SK-N-SH (cell line): ENCODE measurements at regions not wholly inside any gene's neighbourhood (a gene's known extent, or its start where the extent isn't known, plus 50 kb on each side); places are given as distances from the start of the nearest gene placed in this dataset.

Experiments used
- CTCF ChIA-PET: fragments of 300-600, 350-600 bp; formaldehyde crosslinking; extraction: SDS; loops from one replicate; lab custom pipeline; 2021; lab: Yijun Ruan, JAX
- POLR2A ChIA-PET: fragments of 350-600 bp; sonication (Branson Sonifier 250); formaldehyde crosslinking; extraction: SDS; loops from one replicate; lab custom pipeline; 2020; ENCODE audit warnings: antibody characterized with exemption, inconsistent platforms; lab: Yijun Ruan, JAX
- DNase-seq: peaks from one replicate; pipeline ENCODE4 v3.0.0; 2012
- H2AFZ ChIP-seq: fragments of 200-600 bp; sonication (generic); 2 replicates; pipeline ENCODE4 v1.8.1; 2016; ENCODE audit warnings: antibody characterized with exemption, mild to moderate bottlenecking, low read depth
- H3F3A ChIP-seq: fragments of 200-600 bp; sonication (generic); replicated peaks from 2 replicates; pipeline ENCODE3; 2016; ENCODE audit warnings: antibody characterized with exemption, mild to moderate bottlenecking; ENCODE audit not compliant: insufficient read depth
- H3K27ac ChIP-seq, 2 experiments: fragments of 200-500 bp in 1 of 2; fragments of 200-600 bp in 1 of 2; sonication (Bioruptor generic) in 1 of 2; sonication (generic), shearing (Covaris generic) in 1 of 2; 2 replicates each; pipeline versions ENCODE4 v1.5.1 to v1.6.1; 2014 to 2016; ENCODE audit warnings: low read depth in 2 of 2, inconsistent platforms in 1 of 2, low read length in 1 of 2, mild to moderate bottlenecking in 1 of 2, mixed read lengths in 1 of 2
- H3K27me3 ChIP-seq: fragments of 200-600 bp; sonication (generic), shearing (Covaris generic); 2 replicates; pipeline ENCODE4 v1.6.1; 2016; ENCODE audit warnings: mixed run types; ENCODE audit not compliant: insufficient read depth
- H3K36me3 ChIP-seq, 2 experiments: fragments of 200-500 bp in 1 of 2; fragments of 200-600 bp in 1 of 2; sonication (Bioruptor generic) in 1 of 2; sonication (generic) in 1 of 2; replicated peaks in 1 of 2; 2 replicates each; pipeline versions ENCODE3 to v1.5.1; 2014 to 2016; ENCODE audit warnings: low read length in 1 of 2, mild to moderate bottlenecking in 1 of 2; ENCODE audit not compliant: insufficient read depth in 2 of 2, control insufficient read depth in 1 of 2
- H3K4me1 ChIP-seq, 2 experiments: fragments of 200-500 bp in 1 of 2; fragments of 200-600 bp in 1 of 2; sonication (Bioruptor generic) in 1 of 2; sonication (generic), shearing (Covaris generic) in 1 of 2; 2 replicates each; pipeline versions ENCODE4 v1.5.1 to v1.6.1; 2014 to 2016; ENCODE audit warnings: low read depth in 1 of 2, low read length in 1 of 2, mixed run types in 1 of 2; ENCODE audit not compliant: insufficient read depth in 2 of 2, control insufficient read depth in 1 of 2
- H3K4me2 ChIP-seq: fragments of 200-600 bp; sonication (generic), shearing (Covaris generic); 2 replicates; pipeline ENCODE4 v1.6.1; 2017; ENCODE audit warnings: mixed run types
- H3K4me3 ChIP-seq, 2 experiments: fragments of 200-500 bp in 1 of 2; fragments of 200-600 bp in 1 of 2; sonication (Bioruptor generic) in 1 of 2; sonication (generic), shearing (Covaris generic) in 1 of 2; 2 replicates each; pipeline versions ENCODE4 v1.5.1 to v1.8.1; 2014 to 2016; ENCODE audit warnings: low read depth in 2 of 2, inconsistent platforms in 1 of 2, low read length in 1 of 2, mild to moderate bottlenecking in 1 of 2, mixed read lengths in 1 of 2, moderate library complexity in 1 of 2
- H3K79me2 ChIP-seq: fragments of 200-600 bp; sonication (generic); 2 replicates; pipeline ENCODE4 v1.8.1; 2017; ENCODE audit warnings: mild to moderate bottlenecking; ENCODE audit not compliant: insufficient read depth
- H3K9ac ChIP-seq: fragments of 200-600 bp; sonication (generic); 2 replicates; pipeline ENCODE4 v1.6.1; 2017; ENCODE audit warnings: mixed run types
- H3K9me2 ChIP-seq: fragments of 200-600 bp; sonication (generic); 2 replicates; pipeline ENCODE4 v1.6.1; 2017; ENCODE audit warnings: mixed run types
- H3K9me3 ChIP-seq: fragments of 200-600 bp; sonication (generic); 2 replicates; pipeline ENCODE4 v1.6.1; 2017; ENCODE audit warnings: mixed run types, mild to moderate bottlenecking, moderate library complexity
- H4K20me1 ChIP-seq: fragments of 200-600 bp; sonication (generic); 2 replicates; pipeline ENCODE4 v1.6.1; 2017; ENCODE audit warnings: mild to moderate bottlenecking, mixed run types; ENCODE audit not compliant: insufficient read depth
- CHD2 ChIP-seq: fragments of 150-350 bp; IDR thresholded peaks from 2 replicates; pipeline ENCODE4 v1.6.1; 2018; ENCODE audit warnings: low read length; ENCODE audit not compliant: partially characterized antibody
- ELF1 ChIP-seq: IDR thresholded peaks from 2 replicates; pipeline ENCODE4 v1.4.0; 2012
- EP300 ChIP-seq, 2 experiments: IDR thresholded peaks; 2 replicates each; pipeline versions ENCODE4 v1.4.0 to v1.6.1; 2012; ENCODE audit warnings: borderline replicate concordance in 1 of 2, low read depth in 1 of 2, low read length in 1 of 2
- EZH2phosphoT487 ChIP-seq: fragments of 200-600 bp; sonication (generic); IDR thresholded peaks from 2 replicates; pipeline ENCODE4 v1.6.1; 2017; ENCODE audit warnings: low read depth, mixed run types, mild to moderate bottlenecking, antibody characterized with exemption, moderate library complexity, borderline replicate concordance
- FOSL2 ChIP-seq: IDR thresholded peaks from 2 replicates; pipeline ENCODE4 v1.4.0; 2012; ENCODE audit warnings: low read depth, mild to moderate bottlenecking, moderate library complexity, borderline replicate concordance
- FOXJ3 ChIP-seq: sonication (generic); formaldehyde crosslinking; IDR thresholded peaks from 2 replicates; pipeline ENCODE4 v1.5.1; 2020; ENCODE audit warnings: mild to moderate bottlenecking, missing genetic modification reagents
- GABPA ChIP-seq: IDR thresholded peaks from 2 replicates; pipeline ENCODE4 v1.4.0; 2012; ENCODE audit warnings: low read depth, mild to moderate bottlenecking
- GATA2 ChIP-seq: sonication (generic); formaldehyde crosslinking; IDR thresholded peaks from 2 replicates; pipeline ENCODE4 v1.5.0; 2020; ENCODE audit warnings: mild to moderate bottlenecking, missing genetic modification reagents
- JUND ChIP-seq: IDR thresholded peaks from 2 replicates; pipeline ENCODE4 v1.4.0; 2012
- NFIC ChIP-seq: IDR thresholded peaks from 2 replicates; pipeline ENCODE4 v1.4.0; 2012; ENCODE audit warnings: borderline replicate concordance
- NRF1 ChIP-seq: IDR thresholded peaks from 2 replicates; pipeline ENCODE4 v1.6.1; 2012; ENCODE audit warnings: low read depth, mild to moderate bottlenecking, low read length
- POLR2AphosphoS5 ChIP-seq: IDR thresholded peaks from 2 replicates; pipeline ENCODE4 v1.6.1; 2012; ENCODE audit warnings: low read depth, low read length
- RFX5 ChIP-seq: IDR thresholded peaks from 2 replicates; pipeline ENCODE4 v1.6.1; 2012; ENCODE audit warnings: mild to moderate bottlenecking, improper control_type of control experiment, low read length
- SIN3A ChIP-seq: IDR thresholded peaks from 2 replicates; pipeline ENCODE4 v1.6.1; 2012; ENCODE audit warnings: low read depth, mild to moderate bottlenecking, low read length, moderate library complexity, borderline replicate concordance
- TEAD4 ChIP-seq: IDR thresholded peaks from 2 replicates; pipeline ENCODE4 v1.4.0; 2012; ENCODE audit warnings: mild to moderate bottlenecking, borderline replicate concordance; ENCODE audit not compliant: insufficient read depth
- YY1 ChIP-seq: IDR thresholded peaks from 2 replicates; pipeline ENCODE4 v1.4.0; 2012; ENCODE audit warnings: low read depth, mild to moderate bottlenecking
- WGBS: methylation state at CpG from one replicate; pipeline ENCODE4 v1.1.6; 2017; ENCODE audit warnings: low lambda C conversion rate; 5-methylcytosine and 5-hydroxymethylcytosine counted together
- TF ChIP-seq, protein P1 (sequence below): fragments of 200-600 bp; sonication (generic); IDR thresholded peaks from 2 replicates; pipeline ENCODE4 v1.6.1; 2017; ENCODE audit warnings: antibody characterized with exemption, mild to moderate bottlenecking, moderate library complexity
- TF ChIP-seq, protein P2 (sequence below): IDR thresholded peaks from 2 replicates; pipeline ENCODE4 v1.4.0; 2012; ENCODE audit warnings: low read depth, borderline replicate concordance
- TF ChIP-seq, protein P3 (sequence below): fragments of 150-350 bp; IDR thresholded peaks from 2 replicates; pipeline ENCODE4 v1.6.1; 2016; ENCODE audit warnings: mild to moderate bottlenecking, low read depth, low read length
- TF ChIP-seq, protein P4 (sequence below): IDR thresholded peaks from 2 replicates; pipeline ENCODE4 v1.4.0; 2012; ENCODE audit warnings: low read depth, borderline replicate concordance

DNA sequence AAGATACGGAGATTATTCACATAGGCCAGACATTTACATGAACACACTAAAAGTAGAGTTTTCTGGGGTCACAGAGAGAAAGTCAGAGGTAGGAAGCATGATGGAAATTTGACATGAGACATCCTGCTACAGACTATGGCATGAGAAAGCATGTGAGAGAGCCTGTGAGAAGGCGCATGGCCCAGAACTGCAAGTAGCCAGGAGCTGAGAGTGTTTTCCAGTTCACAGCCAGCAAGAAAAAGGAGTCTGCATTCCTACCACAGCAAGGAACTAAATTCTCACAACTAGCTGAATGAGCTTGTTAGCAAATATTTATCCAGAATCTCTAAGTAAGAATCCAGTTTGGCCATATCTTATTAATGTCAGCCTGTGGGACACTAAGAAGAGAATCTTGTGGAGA, 673.3 kb downstream of the BRINP3 start:
- H3K9me3 ChIP-seq, result no peaks in the 10 kb centered on the region
- no peaks in the 10 kb centered on the region for H3K27me3 ChIP-seq
- H4K20me1 ChIP-seq, result no peaks in the 10 kb centered on the region
- no peak overlapping the region for H2AFZ ChIP-seq
- H3K9ac ChIP-seq, result no peak overlapping the region
- no peaks in the 10 kb centered on the region for H3F3A ChIP-seq
- ChIA-PET CTCF (interaction anchor here (1.3 kb wide), 1 partner anchor 13 kb away, joined by 3 read pairs; no protein-coding TSS in a partner anchor), POLR2A (no interaction called here)
- DNase-seq, result no peak
- H3K79me2 ChIP-seq, result no peaks in the 10 kb centered on the region
- WGBS, result 96% methylated on average over 2 of the region's 2 CpGs
- no peaks in the 10 kb centered on the region for H3K36me3 ChIP-seq
- no peak overlapping the region for H3K4me3 ChIP-seq
- no peak overlapping the region; a peak in 1 of 4 replicates for H3K27ac ChIP-seq
- no peaks in the 10 kb centered on the region; a peak in 1 of 4 replicates for H3K4me1 ChIP-seq
- TF ChIP-seq GABPA, result no peak
- TF ChIP-seq, protein P1, sequence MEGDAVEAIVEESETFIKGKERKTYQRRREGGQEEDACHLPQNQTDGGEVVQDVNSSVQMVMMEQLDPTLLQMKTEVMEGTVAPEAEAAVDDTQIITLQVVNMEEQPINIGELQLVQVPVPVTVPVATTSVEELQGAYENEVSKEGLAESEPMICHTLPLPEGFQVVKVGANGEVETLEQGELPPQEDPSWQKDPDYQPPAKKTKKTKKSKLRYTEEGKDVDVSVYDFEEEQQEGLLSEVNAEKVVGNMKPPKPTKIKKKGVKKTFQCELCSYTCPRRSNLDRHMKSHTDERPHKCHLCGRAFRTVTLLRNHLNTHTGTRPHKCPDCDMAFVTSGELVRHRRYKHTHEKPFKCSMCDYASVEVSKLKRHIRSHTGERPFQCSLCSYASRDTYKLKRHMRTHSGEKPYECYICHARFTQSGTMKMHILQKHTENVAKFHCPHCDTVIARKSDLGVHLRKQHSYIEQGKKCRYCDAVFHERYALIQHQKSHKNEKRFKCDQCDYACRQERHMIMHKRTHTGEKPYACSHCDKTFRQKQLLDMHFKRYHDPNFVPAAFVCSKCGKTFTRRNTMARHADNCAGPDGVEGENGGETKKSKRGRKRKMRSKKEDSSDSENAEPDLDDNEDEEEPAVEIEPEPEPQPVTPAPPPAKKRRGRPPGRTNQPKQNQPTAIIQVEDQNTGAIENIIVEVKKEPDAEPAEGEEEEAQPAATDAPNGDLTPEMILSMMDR, result no peak
- TF ChIP-seq FOSL2, result no peak
- TF ChIP-seq, protein P2, sequence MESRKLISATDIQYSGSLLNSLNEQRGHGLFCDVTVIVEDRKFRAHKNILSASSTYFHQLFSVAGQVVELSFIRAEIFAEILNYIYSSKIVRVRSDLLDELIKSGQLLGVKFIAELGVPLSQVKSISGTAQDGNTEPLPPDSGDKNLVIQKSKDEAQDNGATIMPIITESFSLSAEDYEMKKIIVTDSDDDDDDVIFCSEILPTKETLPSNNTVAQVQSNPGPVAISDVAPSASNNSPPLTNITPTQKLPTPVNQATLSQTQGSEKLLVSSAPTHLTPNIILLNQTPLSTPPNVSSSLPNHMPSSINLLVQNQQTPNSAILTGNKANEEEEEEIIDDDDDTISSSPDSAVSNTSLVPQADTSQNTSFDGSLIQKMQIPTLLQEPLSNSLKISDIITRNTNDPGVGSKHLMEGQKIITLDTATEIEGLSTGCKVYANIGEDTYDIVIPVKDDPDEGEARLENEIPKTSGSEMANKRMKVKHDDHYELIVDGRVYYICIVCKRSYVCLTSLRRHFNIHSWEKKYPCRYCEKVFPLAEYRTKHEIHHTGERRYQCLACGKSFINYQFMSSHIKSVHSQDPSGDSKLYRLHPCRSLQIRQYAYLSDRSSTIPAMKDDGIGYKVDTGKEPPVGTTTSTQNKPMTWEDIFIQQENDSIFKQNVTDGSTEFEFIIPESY, result no peak
- no peak for TF ChIP-seq POLR2AphosphoS5
- no peak for TF ChIP-seq EP300 (IDR thresholded peaks at IDR 0.05; ENCODE audit: borderline replicate concordance in 1 of 2, low read depth in 1 of 2, low read length in 1 of 2)
- no peak for TF ChIP-seq FOXJ3 (CRISPR knock-in tag)
- TF ChIP-seq GATA2, result no peak
- no peaks in the 10 kb centered on the region for H3K9me2 ChIP-seq
- H3K4me2 ChIP-seq, result no peak overlapping the region

DNA sequence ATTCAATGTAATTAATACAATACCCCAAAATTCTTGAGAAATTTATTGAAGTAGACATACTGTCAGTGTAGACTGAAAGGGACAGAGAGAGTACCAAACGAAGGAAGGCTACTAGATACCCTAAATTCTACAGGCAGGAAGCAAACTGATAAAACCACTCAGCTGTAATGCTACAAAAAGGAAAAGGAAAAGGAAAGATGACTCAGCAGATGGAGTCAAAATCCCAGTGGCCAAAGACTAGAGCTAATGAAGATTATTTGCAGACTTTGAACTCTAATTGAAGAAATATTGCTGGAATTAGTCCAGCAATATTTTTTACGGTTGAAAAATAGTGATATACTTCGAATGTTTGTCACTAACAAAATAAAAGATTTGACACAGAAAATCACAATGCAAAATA, 671.9 kb downstream of the BRINP3 start:
- 79% methylated on average over 3 of the region's 3 CpGs for WGBS

More for the DNA sequence above, 671.9 kb downstream of the BRINP3 start:
- H3K9ac ChIP-seq, result no peak overlapping the region
- H3K79me2 ChIP-seq, result no peaks in the 10 kb centered on the region
- no peaks in the 10 kb centered on the region for H3F3A ChIP-seq
- no peaks in the 10 kb centered on the region for H4K20me1 ChIP-seq
- H3K4me3 ChIP-seq, result no peak overlapping the region
- no peaks in the 10 kb centered on the region for H3K36me3 ChIP-seq
- H2AFZ ChIP-seq, result no peak overlapping the region
- TF ChIP-seq NRF1 (no peak), NFIC (no peak), TEAD4 (no peak), CHD2 (no peak), GATA2 (no peak), ELF1 (no peak), EP300 (IDR thresholded peaks at IDR 0.05; ENCODE audit: borderline replicate concordance in 1 of 2, low read depth in 1 of 2, low read length in 1 of 2) (no peak), RFX5 (no peak), JUND (no peak), YY1 (no peak), SIN3A (no peak), FOSL2 (no peak), GABPA (no peak), EZH2phosphoT487 (no peak), FOXJ3 (CRISPR knock-in tag) (no peak)
- TF ChIP-seq, protein P1, result no peak
- TF ChIP-seq, protein P3, sequence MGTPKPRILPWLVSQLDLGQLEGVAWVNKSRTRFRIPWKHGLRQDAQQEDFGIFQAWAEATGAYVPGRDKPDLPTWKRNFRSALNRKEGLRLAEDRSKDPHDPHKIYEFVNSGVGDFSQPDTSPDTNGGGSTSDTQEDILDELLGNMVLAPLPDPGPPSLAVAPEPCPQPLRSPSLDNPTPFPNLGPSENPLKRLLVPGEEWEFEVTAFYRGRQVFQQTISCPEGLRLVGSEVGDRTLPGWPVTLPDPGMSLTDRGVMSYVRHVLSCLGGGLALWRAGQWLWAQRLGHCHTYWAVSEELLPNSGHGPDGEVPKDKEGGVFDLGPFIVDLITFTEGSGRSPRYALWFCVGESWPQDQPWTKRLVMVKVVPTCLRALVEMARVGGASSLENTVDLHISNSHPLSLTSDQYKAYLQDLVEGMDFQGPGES, result no peak
- TF ChIP-seq, protein P4, sequence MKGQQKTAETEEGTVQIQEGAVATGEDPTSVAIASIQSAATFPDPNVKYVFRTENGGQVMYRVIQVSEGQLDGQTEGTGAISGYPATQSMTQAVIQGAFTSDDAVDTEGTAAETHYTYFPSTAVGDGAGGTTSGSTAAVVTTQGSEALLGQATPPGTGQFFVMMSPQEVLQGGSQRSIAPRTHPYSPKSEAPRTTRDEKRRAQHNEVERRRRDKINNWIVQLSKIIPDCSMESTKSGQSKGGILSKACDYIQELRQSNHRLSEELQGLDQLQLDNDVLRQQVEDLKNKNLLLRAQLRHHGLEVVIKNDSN, result no peak
- H3K4me1 ChIP-seq, result peaks cover 0 to 2% of the 10 kb centered on the region in 2 experiments; a peak in 1 of 4 replicates
- H3K4me2 ChIP-seq, result no peak overlapping the region
- H3K27ac ChIP-seq, result no peak overlapping the region
- no peak for DNase-seq
- H3K9me2 ChIP-seq, result no peaks in the 10 kb centered on the region
- H3K27me3 ChIP-seq, result no peaks in the 10 kb centered on the region
- H3K9me3 ChIP-seq, result no peaks in the 10 kb centered on the region
- ChIA-PET POLR2A (no interaction called here), CTCF (no interaction called here)
